CD14-positive monocyte (primary cell): ENCODE measurements at regions not wholly inside any gene's neighbourhood (a gene's known extent, or its start where the extent isn't known, plus 50 kb on each side); places are given as distances from the start of the nearest gene placed in this dataset.
A peak's percentile ranks its signal among the peaks of the same experiment; 100 is the strongest.

ENCODE experiments used
- DNase-seq, 3 donors: peaks; one replicate each; pipeline ENCODE4 v3.0.0-alpha.2; 2011 to 2022
- H2AFZ ChIP-seq: 2 replicates; pipeline ENCODE4 v1.6.0; 2012; ENCODE audit warnings: mild to moderate bottlenecking, low read depth, low read length, inconsistent platforms; ENCODE audit not compliant: insufficient read depth, poor library complexity, severe bottlenecking
- H3K27ac ChIP-seq, 2 donors: 1 replicate in 1 of 2; 2 replicates in 1 of 2; pipeline ENCODE4 v1.5.1; 2012 to 2013; ENCODE audit warnings: low read length in 2 of 2, control low read depth in 1 of 2, inconsistent platforms in 1 of 2, low read depth in 1 of 2, mild to moderate bottlenecking in 1 of 2
- H3K27me3 ChIP-seq, 2 donors: one replicate each; pipeline versions ENCODE4 v1.6.0 to v1.6.1; 2011 to 2013; ENCODE audit warnings: low read length in 2 of 2; ENCODE audit not compliant: control insufficient read depth in 2 of 2, insufficient read depth in 2 of 2
- H3K36me3 ChIP-seq, 2 donors: replicated peaks in 1 of 2; 1 replicate in 1 of 2; 2 replicates in 1 of 2; pipeline versions ENCODE4 v1.5.1 to v1.6.1; 2012 to 2013; ENCODE audit warnings: low read length in 2 of 2, control low read depth in 1 of 2, inconsistent platforms in 1 of 2, mild to moderate bottlenecking in 1 of 2; ENCODE audit not compliant: insufficient read depth in 2 of 2, control insufficient read depth in 1 of 2
- H3K4me1 ChIP-seq, 2 donors: 1 replicate in 1 of 2; 2 replicates in 1 of 2; pipeline versions ENCODE4 v1.5.1 to v1.6.1; 2012 to 2013; ENCODE audit warnings: low read length in 2 of 2, control low read depth in 1 of 2, inconsistent platforms in 1 of 2, mild to moderate bottlenecking in 1 of 2, moderate library complexity in 1 of 2; ENCODE audit not compliant: insufficient read depth in 2 of 2, control insufficient read depth in 1 of 2
- H3K4me2 ChIP-seq: replicated peaks from 2 replicates; pipeline ENCODE3; 2012; ENCODE audit warnings: low read length, moderate library complexity, mild to moderate bottlenecking; ENCODE audit not compliant: poor library complexity, severe bottlenecking; ENCODE audit errors: extremely low read depth
- H3K4me3 ChIP-seq, 3 experiments: fragments of 200-600 bp in 1 of 3; sonication (generic) in 1 of 3; replicated peaks in 1 of 3; 1 replicate in 2 of 3; 2 replicates in 1 of 3; pipeline ENCODE4 v1.5.1; 2011 to 2013; ENCODE audit warnings: low read length in 3 of 3, mild to moderate bottlenecking in 3 of 3, control low read depth in 2 of 3, low read depth in 2 of 3, inconsistent platforms in 1 of 3, moderate library complexity in 1 of 3
- H3K79me2 ChIP-seq: 2 replicates; pipeline ENCODE4 v1.6.0; 2012; ENCODE audit warnings: mild to moderate bottlenecking, control low read depth, inconsistent platforms, low read length, moderate library complexity; ENCODE audit not compliant: insufficient read depth
- H3K9ac ChIP-seq: 2 replicates; pipeline ENCODE4 v1.6.0; 2017; ENCODE audit warnings: low read length, mild to moderate bottlenecking; ENCODE audit not compliant: insufficient read depth, poor library complexity, severe bottlenecking
- H3K9me3 ChIP-seq, 2 donors: replicated peaks in 1 of 2; 1 replicate in 1 of 2; 2 replicates in 1 of 2; pipeline versions ENCODE4 v1.5.1 to v1.6.1; 2012 to 2013; ENCODE audit warnings: low read length in 2 of 2, control low read depth in 1 of 2; ENCODE audit not compliant: control insufficient read depth in 1 of 2, insufficient read depth in 1 of 2
- H4K20me1 ChIP-seq: 2 replicates; pipeline ENCODE4 v1.6.0; 2012; ENCODE audit warnings: mild to moderate bottlenecking, low read length, control low read depth, moderate library complexity; ENCODE audit not compliant: insufficient read depth
- H3K27ac Mint-ChIP-seq, 7 donors: one replicate each; pipeline ENCODE4 v1.8.0; 2020; ENCODE audit warnings: mild to moderate bottlenecking in 7 of 7, mixed read lengths in 7 of 7, moderate library complexity in 6 of 7, inconsistent platforms in 2 of 7
- H3K27me3 Mint-ChIP-seq, 3 donors: one replicate each; pipeline ENCODE4 v1.8.0; 2021 to 2022; ENCODE audit warnings: low read depth in 3 of 3, mild to moderate bottlenecking in 3 of 3, mixed read lengths in 3 of 3, moderate library complexity in 3 of 3, inconsistent platforms in 1 of 3
- H3K36me3 Mint-ChIP-seq, 2 donors: one replicate each; pipeline ENCODE4 v1.8.0; 2020; ENCODE audit warnings: mixed read lengths in 2 of 2, inconsistent platforms in 1 of 2, mild to moderate bottlenecking in 1 of 2
- H3K4me1 Mint-ChIP-seq: one replicate; pipeline ENCODE4 v1.8.0; 2020; ENCODE audit warnings: mild to moderate bottlenecking, mixed read lengths
- H3K4me3 Mint-ChIP-seq, 2 donors: one replicate each; pipeline ENCODE4 v1.8.0; 2020; ENCODE audit warnings: mild to moderate bottlenecking in 2 of 2, mixed read lengths in 2 of 2, moderate library complexity in 1 of 2
- H3K9me3 Mint-ChIP-seq, 7 donors: one replicate each; pipeline ENCODE4 v1.8.0; 2020 to 2022; ENCODE audit warnings: mixed read lengths in 7 of 7, mild to moderate bottlenecking in 6 of 7, moderate library complexity in 6 of 7, inconsistent platforms in 2 of 7
- WGBS: methylation state at CpG from one replicate; pipeline ENCODE4 v1.1.5; 2013; ENCODE audit warnings: missing lambda C conversion rate; ENCODE audit not compliant: insufficient coverage; 5-methylcytosine and 5-hydroxymethylcytosine counted together
- intact Hi-C, 2 donors: fragments of 100-400 bp; cut with micrococcal nuclease; formaldehyde crosslinking; loops; one replicate each; pipeline versions ENCODE4 v1.15.0 to v1.15.1; 2023
- TF ChIP-seq, protein P1 (sequence below): fragments of 200-600 bp; IDR thresholded peaks from one replicate; pipeline ENCODE4 v1.8.0; 2022; ENCODE audit warnings: antibody characterized with exemption, mild to moderate bottlenecking

DNA sequence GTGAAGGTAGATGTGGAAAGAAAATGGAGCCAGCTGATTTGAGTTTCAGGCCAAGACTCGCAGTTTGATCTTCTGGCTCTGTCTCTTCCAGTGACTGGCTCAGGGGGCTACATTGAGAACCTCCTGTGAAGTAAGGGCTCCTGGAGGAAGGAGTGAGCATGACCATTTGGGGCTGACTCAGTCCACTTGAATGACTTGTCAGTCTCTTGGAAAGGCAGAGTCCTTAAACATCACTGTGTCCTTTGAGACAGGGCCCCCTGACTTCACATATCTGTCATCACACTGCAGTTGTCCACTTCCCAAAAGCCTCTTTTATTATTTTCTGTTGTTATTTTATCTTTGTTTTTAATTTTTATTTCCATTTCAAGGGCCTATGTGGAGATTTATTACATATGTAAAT lies 204.6 kb upstream of the APCDD1 start:
- Mint-ChIP-seq H3K36me3 (no peaks in the 10 kb centered on the region), H3K9me3 (no peaks in the 10 kb centered on the region), H3K27ac (peak overlapping the region in 2 of 7 donors; percentile 7 to 20), H3K4me1 (peaks cover 53% of the 10 kb centered on the region), H3K27me3 (peaks cover 0 to 5% (median under 1%) of the 10 kb centered on the region in 3 donors), H3K4me3 (no peak overlapping the region)
- Histone ChIP-seq H3K4me2 (no peak overlapping the region), H3K4me3 (no peak overlapping the region), H3K36me3 (no peaks in the 10 kb centered on the region), H3K9me3 (no peaks in the 10 kb centered on the region), H3K4me1 (peaks cover 60 to 62% of the 10 kb centered on the region in 2 donors), H3K27ac (peak overlapping the region in 1 of 2 donors; percentile 30), H3K9ac (no peak overlapping the region), H2AFZ (no peak overlapping the region), H3K27me3 (no peaks in the 10 kb centered on the region), H4K20me1 (no peaks in the 10 kb centered on the region), H3K79me2 (no peaks in the 10 kb centered on the region)
- TF ChIP-seq, protein P1, sequence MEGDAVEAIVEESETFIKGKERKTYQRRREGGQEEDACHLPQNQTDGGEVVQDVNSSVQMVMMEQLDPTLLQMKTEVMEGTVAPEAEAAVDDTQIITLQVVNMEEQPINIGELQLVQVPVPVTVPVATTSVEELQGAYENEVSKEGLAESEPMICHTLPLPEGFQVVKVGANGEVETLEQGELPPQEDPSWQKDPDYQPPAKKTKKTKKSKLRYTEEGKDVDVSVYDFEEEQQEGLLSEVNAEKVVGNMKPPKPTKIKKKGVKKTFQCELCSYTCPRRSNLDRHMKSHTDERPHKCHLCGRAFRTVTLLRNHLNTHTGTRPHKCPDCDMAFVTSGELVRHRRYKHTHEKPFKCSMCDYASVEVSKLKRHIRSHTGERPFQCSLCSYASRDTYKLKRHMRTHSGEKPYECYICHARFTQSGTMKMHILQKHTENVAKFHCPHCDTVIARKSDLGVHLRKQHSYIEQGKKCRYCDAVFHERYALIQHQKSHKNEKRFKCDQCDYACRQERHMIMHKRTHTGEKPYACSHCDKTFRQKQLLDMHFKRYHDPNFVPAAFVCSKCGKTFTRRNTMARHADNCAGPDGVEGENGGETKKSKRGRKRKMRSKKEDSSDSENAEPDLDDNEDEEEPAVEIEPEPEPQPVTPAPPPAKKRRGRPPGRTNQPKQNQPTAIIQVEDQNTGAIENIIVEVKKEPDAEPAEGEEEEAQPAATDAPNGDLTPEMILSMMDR, result peak; percentile 11
- 78% methylated on average over 1 of the region's 1 CpG for WGBS
- intact Hi-C loops, result loop anchor here in 1 of 2 donors (5.0 kb wide), 1 partner anchor 52 kb away; no protein-coding TSS in a partner anchor
- peak; percentile 26 to 62 (median 44) for DNase-seq

DNA sequence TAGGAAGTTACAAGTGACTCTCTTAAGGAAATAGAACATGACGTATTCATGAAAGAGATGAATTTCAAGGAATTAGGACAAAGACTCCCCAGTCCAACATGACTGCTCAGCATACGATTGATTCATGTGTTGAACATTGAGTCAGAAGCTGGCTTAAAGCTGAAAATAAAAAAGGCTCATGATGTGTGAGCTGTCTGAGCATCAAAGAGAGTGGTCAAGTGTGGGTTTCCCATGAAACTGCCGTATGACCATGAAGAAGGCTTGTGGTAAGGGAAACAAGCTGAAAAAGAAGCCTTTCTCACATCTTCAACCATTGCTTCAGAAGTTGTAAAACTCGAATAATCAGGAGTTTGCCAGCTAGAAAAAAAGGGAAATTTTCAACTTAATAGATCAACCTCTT lies 201.9 kb upstream of the APCDD1 start:
- Histone ChIP-seq H4K20me1 (no peaks in the 10 kb centered on the region), H3K27ac (no peak overlapping the region), H2AFZ (no peak overlapping the region), H3K4me3 (no peak overlapping the region), H3K9me3 (no peaks in the 10 kb centered on the region), H3K36me3 (no peaks in the 10 kb centered on the region), H3K4me1 (peaks cover 47 to 50% of the 10 kb centered on the region in 2 donors), H3K79me2 (no peaks in the 10 kb centered on the region), H3K27me3 (no peaks in the 10 kb centered on the region), H3K9ac (no peak overlapping the region), H3K4me2 (no peak overlapping the region)
- DNase-seq, result no peak
- TF ChIP-seq, protein P1, result no peak
- intact Hi-C loops, result loop anchor here in 1 of 2 donors (5.0 kb wide), 1 partner anchor 50 kb away; no protein-coding TSS in a partner anchor
- no CpG with 5 or more reads among the region's 4 CpGs for WGBS
- peaks cover 50% of the 10 kb centered on the region for H3K4me1 Mint-ChIP-seq
- no peak overlapping the region for H3K27ac Mint-ChIP-seq
- peaks cover 0 to 7% (median 0%) of the 10 kb centered on the region in 7 donors for H3K9me3 Mint-ChIP-seq
- no peak overlapping the region for H3K4me3 Mint-ChIP-seq
- H3K27me3 Mint-ChIP-seq, result peaks cover 0 to 10% (median 0%) of the 10 kb centered on the region in 3 donors
- H3K36me3 Mint-ChIP-seq, result no peaks in the 10 kb centered on the region
